Activated CD4-positive, alpha-beta T cell treated with anti-CD3 and anti-CD28 coated beads, Interleukin-2, amount 50 U/mL, for 1 hour (primary cell): ENCODE measurements at regions not wholly inside any gene's neighbourhood (a gene's known extent, or its start where the extent isn't known, plus 50 kb on each side); places are given as distances from the start of the nearest gene placed in this dataset.

Experiments
- DNase-seq: peaks from one replicate; pipeline ENCODE4 v3.0.0-alpha.2; 2020

GRCh38 chr1:209455661-209456358, 127.7 kb upstream of the CAMK1G start:
- no peak for DNase-seq

GRCh38 chr1:209456878-209457277, 126.6 kb upstream of the CAMK1G start:
- no peak for DNase-seq

GRCh38 chr1:209457401-209458125, 126.0 kb upstream of the CAMK1G start:
- DNase-seq: no peak

- no peak for DNase-seq
These were observed 124.6 kb upstream of the CAMK1G start for GRCh38 chr1:209458921-209459320.

GRCh38 chr1:209461168-209461567, 122.3 kb upstream of the CAMK1G start:
- no peak for DNase-seq

GRCh38 chr1:209462433-209462832, 121.1 kb upstream of the CAMK1G start:
- no peak for DNase-seq

GRCh38 chr1:209463441-209463840, 120.1 kb upstream of the CAMK1G start:
- no peak for DNase-seq

GRCh38 chr1:209473025-209473424, 110.5 kb upstream of the CAMK1G start:
- DNase-seq: no peak

- DNase-seq: no peak
These were observed 103.2 kb upstream of the CAMK1G start for GRCh38 chr1:209480345-209480744.

GRCh38 chr1:209483691-209484090, 99.8 kb upstream of the CAMK1G start:
- no peak for DNase-seq

- no peak for DNase-seq
These were observed 99.1 kb upstream of the CAMK1G start for GRCh38 chr1:209484429-209484828.

- DNase-seq: no peak
These were observed 98.3 kb upstream of the CAMK1G start for GRCh38 chr1:209485167-209485566.

GRCh38 chr1:209485751-209486150, 97.8 kb upstream of the CAMK1G start:
- DNase-seq: no peak

GRCh38 chr1:209486861-209487593, 96.5 kb upstream of the CAMK1G start:
- no peak for DNase-seq

- DNase-seq: no peak
These were observed 93.5 kb upstream of the CAMK1G start for GRCh38 chr1:209490013-209490412.

- no peak for DNase-seq
These were observed 92.5 kb upstream of the CAMK1G start for GRCh38 chr1:209491031-209491430.

GRCh38 chr1:209491496-209491895, 92.0 kb upstream of the CAMK1G start:
- DNase-seq: no peak

- DNase-seq: no peak
These were observed 91.6 kb upstream of the CAMK1G start for GRCh38 chr1:209491897-209492296.

- no peak for DNase-seq
These were observed 90.0 kb upstream of the CAMK1G start for GRCh38 chr1:209493559-209493958.

GRCh38 chr1:209497729-209498128, 85.8 kb upstream of the CAMK1G start:
- DNase-seq: no peak

- DNase-seq: no peak
These were observed 82.5 kb upstream of the CAMK1G start for GRCh38 chr1:209500993-209501392.

GRCh38 chr1:209503196-209503595, 80.3 kb upstream of the CAMK1G start:
- no peak for DNase-seq

GRCh38 chr1:209504571-209504970, 78.9 kb upstream of the CAMK1G start:
- no peak for DNase-seq

GRCh38 chr1:209505044-209505443, 78.5 kb upstream of the CAMK1G start:
- DNase-seq: no peak
